ENCODE measurements at regions not wholly inside any gene's neighbourhood (a gene's known extent, or its start where the extent isn't known, plus 50 kb on each side); places are given as distances from the start of the nearest gene placed in this dataset.

GRCh38 chr17:65444049-65444448, 117.4 kb downstream of the AXIN2 start:
- DNase-seq (ENCODE audit: low read depth in 2 of 2), result no peak

- DNase-seq (ENCODE audit: low read depth in 2 of 2), result no peak
Measured at GRCh38 chr17:65442691-65443090, 118.8 kb downstream of the AXIN2 start.

GRCh38 chr17:65442250-65442649, 119.2 kb downstream of the AXIN2 start:
- no peak for DNase-seq (ENCODE audit: low read depth in 2 of 2)

- no peak for DNase-seq (ENCODE audit: low read depth in 2 of 2)
Measured at GRCh38 chr17:65441053-65441605, 120.3 kb downstream of the AXIN2 start.

GRCh38 chr17:65438708-65439294, 122.6 kb downstream of the AXIN2 start:
- DNase-seq (ENCODE audit: low read depth in 2 of 2), result no peak

GRCh38 chr17:65438173-65438572, 123.3 kb downstream of the AXIN2 start:
- DNase-seq (ENCODE audit: low read depth in 2 of 2), result no peak

- DNase-seq (ENCODE audit: low read depth in 2 of 2), result no peak
Measured at GRCh38 chr17:65436871-65437270, 124.6 kb downstream of the AXIN2 start.

GRCh38 chr17:65434878-65435277, 126.6 kb downstream of the AXIN2 start:
- DNase-seq (ENCODE audit: low read depth in 2 of 2), result no peak

GRCh38 chr17:65434251-65434650, 127.2 kb downstream of the AXIN2 start:
- DNase-seq (ENCODE audit: low read depth in 2 of 2), result no peak

- DNase-seq (ENCODE audit: low read depth in 2 of 2), result no peak
Measured at GRCh38 chr17:65433592-65433991, 127.9 kb downstream of the AXIN2 start.

GRCh38 chr17:65433157-65433556, 128.3 kb downstream of the AXIN2 start:
- no peak for DNase-seq (ENCODE audit: low read depth in 2 of 2)

GRCh38 chr17:65431116-65431515, 130.3 kb downstream of the AXIN2 start:
- DNase-seq (ENCODE audit: low read depth in 2 of 2), result no peak

- no peak for DNase-seq (ENCODE audit: low read depth in 2 of 2)
Measured at GRCh38 chr17:65430209-65430833, 131.1 kb downstream of the AXIN2 start.

- no peak for DNase-seq (ENCODE audit: low read depth in 2 of 2)
Measured at GRCh38 chr17:65423346-65424140, 137.9 kb downstream of the AXIN2 start.

- DNase-seq (ENCODE audit: low read depth in 2 of 2), result no peak
Measured at GRCh38 chr17:65418622-65419021, 142.8 kb downstream of the AXIN2 start.

GRCh38 chr17:65417406-65418221, 143.8 kb downstream of the AXIN2 start:
- no peak for DNase-seq (ENCODE audit: low read depth in 2 of 2)

GRCh38 chr17:65415991-65416390, 145.5 kb downstream of the AXIN2 start:
- no peak for DNase-seq (ENCODE audit: low read depth in 2 of 2)

- DNase-seq (ENCODE audit: low read depth in 2 of 2), result no peak
Measured at GRCh38 chr17:65413390-65413789, 148.1 kb downstream of the AXIN2 start.

GRCh38 chr17:65409381-65409780, 152.1 kb downstream of the AXIN2 start:
- DNase-seq (ENCODE audit: low read depth in 2 of 2), result no peak

- no peak for DNase-seq (ENCODE audit: low read depth in 2 of 2)
Measured at GRCh38 chr17:65408050-65408449, 153.4 kb downstream of the AXIN2 start.

- no peak for DNase-seq (ENCODE audit: low read depth in 2 of 2)
Measured at GRCh38 chr17:65407017-65407416, 154.4 kb downstream of the AXIN2 start.

GRCh38 chr17:65406552-65406951, 154.9 kb downstream of the AXIN2 start:
- no peak for DNase-seq (ENCODE audit: low read depth in 2 of 2)
